Uterus (tissue), 3 donors: ENCODE measurements at regions not wholly inside any gene's neighbourhood (a gene's known extent, or its start where the extent isn't known, plus 50 kb on each side); places are given as distances from the start of the nearest gene placed in this dataset.

Source experiments
- DNase-seq, 2 donors: peaks; one replicate each; pipeline ENCODE4 v3.0.0-alpha.2; 2019 to 2020
- H3K27ac ChIP-seq, 2 donors: fragments of 200-600 bp; sonication (generic); 1 replicate in 1 of 2; 2 replicates in 1 of 2; pipeline ENCODE4 v1.5.1; 2016 to 2018
- H3K27me3 ChIP-seq, 2 donors: fragments of 200-600 bp; sonication (generic); one replicate each; pipeline ENCODE4 v1.5.1; 2018 to 2019; ENCODE audit warnings: control low read depth in 1 of 2
- H3K36me3 ChIP-seq, 2 donors: fragments of 200-600 bp; sonication (generic); one replicate each; pipeline ENCODE4 v1.5.1; 2019; ENCODE audit warnings: control low read depth in 1 of 2
- H3K4me1 ChIP-seq, 2 donors: fragments of 200-600 bp; sonication (generic); one replicate each; pipeline ENCODE4 v1.5.1; 2018 to 2019; ENCODE audit warnings: control low read depth in 1 of 2
- H3K4me3 ChIP-seq, 2 donors: fragments of 200-600 bp; sonication (generic); 1 replicate in 1 of 2; 2 replicates in 1 of 2; pipeline ENCODE4 v1.5.1; 2018 to 2019; ENCODE audit warnings: mild to moderate bottlenecking in 1 of 2
- H3K9me3 ChIP-seq, 2 donors: fragments of 200-600 bp; sonication (generic); one replicate each; pipeline ENCODE4 v1.5.1; 2019; ENCODE audit warnings: control low read depth in 1 of 2
- CTCF ChIP-seq, 4 experiments: fragments of 200-600 bp in 2 of 4; fragments of 450-650 bp in 2 of 4; sonication (generic) in 2 of 4; IDR thresholded peaks; one replicate each; pipeline ENCODE4 v1.5.1; 2016 to 2019; ENCODE audit warnings: antibody characterized with exemption in 4 of 4, mild to moderate bottlenecking in 2 of 4, moderate library complexity in 1 of 4
- POLR2A ChIP-seq, 2 donors: fragments of 450-650 bp; IDR thresholded peaks; one replicate each; pipeline ENCODE4 v1.6.1; 2016; ENCODE audit warnings: antibody characterized with exemption in 2 of 2, mild to moderate bottlenecking in 1 of 2, moderate library complexity in 1 of 2
- intact Hi-C: fragments of 100-400 bp; cut with DNase I; formaldehyde crosslinking; loops from one replicate; pipeline ENCODE4 v1.15.1; 2023; ENCODE audit warnings: low total_unique reads
- donor health status: DM: yes; HTN: yes; CAD: no.

- TF ChIP-seq CTCF (IDR thresholded peaks at IDR 0.05) (no peak), POLR2A (IDR thresholded peaks at IDR 0.05) (no peak)
- DNase-seq: no peak
- Histone ChIP-seq H3K36me3 (no peaks in the 10 kb centered on the region), H3K4me3 (no peak overlapping the region), H3K27me3 (no peaks in the 10 kb centered on the region), H3K27ac (no peak overlapping the region), H3K4me1 (no peaks in the 10 kb centered on the region), H3K9me3 (no peaks in the 10 kb centered on the region)
- intact Hi-C loops: no loop called here
Measured at GRCh38 chr2:194915485-194915884, 741.5 kb upstream of the SLC39A10 start.

- H3K27ac ChIP-seq: no peak overlapping the region
- no peaks in the 10 kb centered on the region for H3K27me3 ChIP-seq
- TF ChIP-seq POLR2A (IDR thresholded peaks at IDR 0.05): no peak
- no peak for TF ChIP-seq CTCF (IDR thresholded peaks at IDR 0.05)
- H3K4me3 ChIP-seq: no peak overlapping the region
- no peaks in the 10 kb centered on the region for H3K36me3 ChIP-seq
- intact Hi-C loops: no loop called here
- no peak for DNase-seq
- H3K4me1 ChIP-seq: no peaks in the 10 kb centered on the region
- no peaks in the 10 kb centered on the region for H3K9me3 ChIP-seq
Measured at GRCh38 chr2:194907569-194907968, 749.5 kb upstream of the SLC39A10 start.

GRCh38 chr2:194896871-194897270 is 760.2 kb upstream of the SLC39A10 start:
- no peak for DNase-seq
- H3K4me1 ChIP-seq: no peaks in the 10 kb centered on the region
- H3K27me3 ChIP-seq: no peaks in the 10 kb centered on the region
- no peak for TF ChIP-seq CTCF (IDR thresholded peaks at IDR 0.05)
- TF ChIP-seq POLR2A (IDR thresholded peaks at IDR 0.05): no peak
- H3K9me3 ChIP-seq: no peaks in the 10 kb centered on the region
- intact Hi-C loops: no loop called here
- H3K36me3 ChIP-seq: no peaks in the 10 kb centered on the region
- H3K4me3 ChIP-seq: no peak overlapping the region
- no peak overlapping the region for H3K27ac ChIP-seq

GRCh38 chr2:194883711-194884110 is 773.3 kb upstream of the SLC39A10 start:
- H3K27ac ChIP-seq: no peak overlapping the region
- H3K4me3 ChIP-seq: no peak overlapping the region
- no peak for DNase-seq
- H3K27me3 ChIP-seq: no peaks in the 10 kb centered on the region
- H3K9me3 ChIP-seq: no peaks in the 10 kb centered on the region
- no peaks in the 10 kb centered on the region for H3K36me3 ChIP-seq
- no peaks in the 10 kb centered on the region for H3K4me1 ChIP-seq
- intact Hi-C loops: no loop called here
- no peak for TF ChIP-seq CTCF (IDR thresholded peaks at IDR 0.05)
- no peak for TF ChIP-seq POLR2A (IDR thresholded peaks at IDR 0.05)

- no peaks in the 10 kb centered on the region for H3K27me3 ChIP-seq
Measured at GRCh38 chr2:194870974-194871535, 786.0 kb upstream of the SLC39A10 start.

More at GRCh38 chr2:194870974-194871535, 786.0 kb upstream of the SLC39A10 start:
- intact Hi-C loops: no loop called here
- H3K4me3 ChIP-seq: no peak overlapping the region
- no peaks in the 10 kb centered on the region for H3K4me1 ChIP-seq
- no peak for DNase-seq
- H3K9me3 ChIP-seq: no peaks in the 10 kb centered on the region
- H3K36me3 ChIP-seq: no peaks in the 10 kb centered on the region
- no peak overlapping the region for H3K27ac ChIP-seq
- TF ChIP-seq POLR2A (IDR thresholded peaks at IDR 0.05) (no peak), CTCF (IDR thresholded peaks at IDR 0.05) (no peak)
